ENCODE measurements at regions not wholly inside any gene's neighbourhood (a gene's known extent, or its start where the extent isn't known, plus 50 kb on each side); places are given as distances from the start of the nearest gene placed in this dataset.

DNA sequence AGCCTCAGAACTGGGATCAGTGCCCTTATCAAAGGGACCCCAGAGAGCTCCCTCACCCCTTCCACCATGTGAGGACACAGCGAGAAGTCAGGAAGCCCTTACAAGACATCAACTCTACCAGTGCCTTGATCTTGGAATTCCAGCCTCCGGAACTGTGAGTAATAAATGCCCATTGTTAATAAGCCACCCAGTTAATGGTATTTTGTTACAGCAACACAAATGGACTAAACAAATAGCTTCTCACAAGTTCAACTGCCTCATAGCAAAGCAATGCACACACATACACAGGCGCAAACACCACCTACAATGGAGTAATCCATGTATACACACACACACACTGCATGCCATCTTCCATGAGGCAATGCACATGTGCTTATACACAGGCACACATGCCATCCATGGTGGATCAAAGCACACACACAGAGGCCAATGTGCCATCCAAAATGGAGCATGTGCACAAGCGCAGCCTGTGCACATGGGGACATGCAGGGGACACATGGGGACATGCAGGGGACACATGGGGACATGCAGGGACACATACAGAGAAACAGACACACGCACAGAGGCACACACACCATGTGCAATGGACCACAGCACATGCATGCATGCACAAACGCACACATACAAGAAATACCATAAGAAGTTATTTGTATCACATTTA lies 137.6 kb upstream of the TBL1X start:
- no peak for TF ChIP-seq CTCF (IDR thresholded peaks at IDR 0.05; ENCODE audit: borderline replicate concordance)
- intact Hi-C loops (cut with micrococcal nuclease): no loop called here
- Histone ChIP-seq H3K4me3 (no peak overlapping the region), H3K36me3 (no peaks in the 10 kb centered on the region), H3K9me3 (replicated peaks) (no peaks in the 10 kb centered on the region), H3K27ac (replicated peaks) (no peak overlapping the region), H3K4me1 (no peaks in the 10 kb centered on the region), H3K27me3 (ENCODE audit: low read depth) (no peaks in the 10 kb centered on the region)
- no peak for DNase-seq

- no peaks in the 10 kb centered on the region for H3K4me1 ChIP-seq
- TF ChIP-seq CTCF (IDR thresholded peaks at IDR 0.05; ENCODE audit: borderline replicate concordance): no peak
- intact Hi-C loops (cut with micrococcal nuclease): no loop called here
- no peaks in the 10 kb centered on the region for H3K36me3 ChIP-seq
- H3K9me3 ChIP-seq (replicated peaks): no peaks in the 10 kb centered on the region
- no peak overlapping the region for H3K27ac ChIP-seq (replicated peaks)
- DNase-seq: no peak
- H3K27me3 ChIP-seq (ENCODE audit: low read depth): no peaks in the 10 kb centered on the region
- H3K4me3 ChIP-seq: no peak overlapping the region
Observed at GRCh38 chrX:9327747-9328145, 137.1 kb upstream of the TBL1X start.

- Histone ChIP-seq H3K36me3 (no peaks in the 10 kb centered on the region), H3K27ac (replicated peaks) (no peak overlapping the region), H3K27me3 (ENCODE audit: low read depth) (no peaks in the 10 kb centered on the region), H3K4me3 (no peak overlapping the region), H3K9me3 (replicated peaks) (no peaks in the 10 kb centered on the region), H3K4me1 (no peaks in the 10 kb centered on the region)
- intact Hi-C loops (cut with micrococcal nuclease): no loop called here
- no peak for DNase-seq
- no peak for TF ChIP-seq CTCF (IDR thresholded peaks at IDR 0.05; ENCODE audit: borderline replicate concordance)
Observed at GRCh38 chrX:9329056-9329455, 135.8 kb upstream of the TBL1X start.

DNA sequence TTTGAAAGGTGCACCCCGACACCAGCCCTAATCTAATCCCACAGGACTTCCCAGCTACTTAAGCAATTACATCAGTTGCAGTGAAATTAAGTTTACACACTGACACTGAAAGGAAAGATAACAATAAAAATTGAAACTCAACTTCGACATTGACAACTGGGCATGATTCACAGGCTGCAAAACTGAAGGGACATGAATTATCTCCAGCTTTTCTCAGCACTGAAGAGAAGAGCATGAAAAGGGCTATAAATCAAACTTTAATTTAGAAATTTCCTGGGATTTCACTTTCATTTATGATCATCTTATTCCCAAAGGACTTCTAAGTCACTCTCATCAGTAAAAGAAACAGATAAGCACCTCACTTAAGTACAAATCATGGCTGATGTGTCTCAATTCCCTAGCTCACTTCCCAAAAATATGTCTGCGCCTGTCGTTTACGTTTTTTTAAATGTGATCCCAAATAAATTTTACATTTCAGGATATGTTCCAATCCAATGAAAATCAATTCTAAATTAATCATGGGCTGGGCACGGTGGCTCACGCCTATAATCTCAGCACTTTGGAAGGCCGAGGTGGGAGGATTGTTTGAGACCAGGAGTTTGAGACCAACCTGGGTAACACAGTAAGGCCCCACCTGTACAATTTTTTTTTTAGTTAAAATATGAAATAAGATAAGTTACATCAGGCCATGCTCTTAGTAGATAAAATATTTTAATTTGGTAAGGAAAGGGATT lies 134.4 kb upstream of the TBL1X start:
- no peak overlapping the region for H3K4me3 ChIP-seq
- no peak for TF ChIP-seq CTCF (IDR thresholded peaks at IDR 0.05; ENCODE audit: borderline replicate concordance)
- H3K27me3 ChIP-seq (ENCODE audit: low read depth): no peaks in the 10 kb centered on the region
- H3K36me3 ChIP-seq: no peaks in the 10 kb centered on the region
- no peaks in the 10 kb centered on the region for H3K4me1 ChIP-seq
- no peaks in the 10 kb centered on the region for H3K9me3 ChIP-seq (replicated peaks)
- intact Hi-C loops (cut with micrococcal nuclease): no loop called here
- no peak for DNase-seq
- H3K27ac ChIP-seq (replicated peaks): no peak overlapping the region

- Histone ChIP-seq H3K27me3 (ENCODE audit: low read depth) (no peaks in the 10 kb centered on the region), H3K36me3 (no peaks in the 10 kb centered on the region), H3K9me3 (replicated peaks) (no peaks in the 10 kb centered on the region), H3K4me1 (no peaks in the 10 kb centered on the region), H3K4me3 (no peak overlapping the region), H3K27ac (replicated peaks) (no peak overlapping the region)
- no peak for TF ChIP-seq CTCF (IDR thresholded peaks at IDR 0.05; ENCODE audit: borderline replicate concordance)
- DNase-seq: no peak
- intact Hi-C loops (cut with micrococcal nuclease): no loop called here
Observed at GRCh38 chrX:9333873-9334560, 130.8 kb upstream of the TBL1X start.

All from left ventricle myocardium inferior (tissue), 1 donor.